HEK293 (cell line): ENCODE measurements at regions not wholly inside any gene's neighbourhood (a gene's known extent, or its start where the extent isn't known, plus 50 kb on each side); places are given as distances from the start of the nearest gene placed in this dataset.

ENCODE experiments used
- ZIC2 ChIP-seq: fragments of 450-650 bp; formaldehyde crosslinking; IDR thresholded peaks from 2 replicates; pipeline ENCODE4 v1.5.1; 2016; ENCODE audit warnings: missing biosample characterization, missing genetic modification characterization
- ZNF311 ChIP-seq: fragments of 450-650 bp; formaldehyde crosslinking; IDR thresholded peaks from 2 replicates; pipeline ENCODE4 v1.5.1; 2017; ENCODE audit warnings: missing biosample characterization, missing genetic modification characterization, borderline replicate concordance
- ZNF530 ChIP-seq: fragments of 450-650 bp; formaldehyde crosslinking; IDR thresholded peaks from 2 replicates; pipeline ENCODE4 v1.5.1; 2016; ENCODE audit warnings: low read depth, missing biosample characterization, missing genetic modification characterization
- ZNF549 ChIP-seq: fragments of 450-650 bp; IDR thresholded peaks from 2 replicates; pipeline ENCODE4 v1.5.1; 2018; ENCODE audit warnings: missing biosample characterization, missing genetic modification characterization, mild to moderate bottlenecking, inconsistent platforms, moderate library complexity
- ZNF571 ChIP-seq: fragments of 450-650 bp; formaldehyde crosslinking; IDR thresholded peaks from 2 replicates; pipeline ENCODE4 v1.5.0; 2017; ENCODE audit warnings: missing biosample characterization, missing genetic modification characterization
- ZNF670 ChIP-seq: fragments of 450-650 bp; formaldehyde crosslinking; IDR thresholded peaks from 2 replicates; pipeline ENCODE4 v1.5.1; 2016; ENCODE audit warnings: missing biosample characterization, missing genetic modification characterization, low read depth
- ZSCAN16 ChIP-seq: fragments of 450-650 bp; formaldehyde crosslinking; IDR thresholded peaks from 2 replicates; pipeline ENCODE4 v1.5.1; 2016; ENCODE audit warnings: missing biosample characterization, missing genetic modification characterization
- TF ChIP-seq, protein P1 (sequence below): fragments of 450-650 bp; formaldehyde crosslinking; IDR thresholded peaks from 2 replicates; pipeline ENCODE4 v1.5.1; 2016; ENCODE audit warnings: missing biosample characterization, missing genetic modification characterization
- TF ChIP-seq, protein P2 (sequence below): fragments of 450-650 bp; formaldehyde crosslinking; IDR thresholded peaks from 2 replicates; pipeline ENCODE4 v1.5.1; 2016; ENCODE audit warnings: missing biosample characterization, missing genetic modification characterization

- TF ChIP-seq ZSCAN16 (tag by site-specific recombination) (no peak), ZNF530 (tag by site-specific recombination) (no peak), ZNF549 (tag by site-specific recombination) (no peak), ZNF571 (tag by site-specific recombination) (no peak), ZNF311 (no peak), ZIC2 (tag by site-specific recombination) (no peak), ZNF670 (tag by site-specific recombination) (no peak)
- TF ChIP-seq, protein P1, sequence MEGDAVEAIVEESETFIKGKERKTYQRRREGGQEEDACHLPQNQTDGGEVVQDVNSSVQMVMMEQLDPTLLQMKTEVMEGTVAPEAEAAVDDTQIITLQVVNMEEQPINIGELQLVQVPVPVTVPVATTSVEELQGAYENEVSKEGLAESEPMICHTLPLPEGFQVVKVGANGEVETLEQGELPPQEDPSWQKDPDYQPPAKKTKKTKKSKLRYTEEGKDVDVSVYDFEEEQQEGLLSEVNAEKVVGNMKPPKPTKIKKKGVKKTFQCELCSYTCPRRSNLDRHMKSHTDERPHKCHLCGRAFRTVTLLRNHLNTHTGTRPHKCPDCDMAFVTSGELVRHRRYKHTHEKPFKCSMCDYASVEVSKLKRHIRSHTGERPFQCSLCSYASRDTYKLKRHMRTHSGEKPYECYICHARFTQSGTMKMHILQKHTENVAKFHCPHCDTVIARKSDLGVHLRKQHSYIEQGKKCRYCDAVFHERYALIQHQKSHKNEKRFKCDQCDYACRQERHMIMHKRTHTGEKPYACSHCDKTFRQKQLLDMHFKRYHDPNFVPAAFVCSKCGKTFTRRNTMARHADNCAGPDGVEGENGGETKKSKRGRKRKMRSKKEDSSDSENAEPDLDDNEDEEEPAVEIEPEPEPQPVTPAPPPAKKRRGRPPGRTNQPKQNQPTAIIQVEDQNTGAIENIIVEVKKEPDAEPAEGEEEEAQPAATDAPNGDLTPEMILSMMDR (tag by site-specific recombination): no peak
- TF ChIP-seq, protein P2, sequence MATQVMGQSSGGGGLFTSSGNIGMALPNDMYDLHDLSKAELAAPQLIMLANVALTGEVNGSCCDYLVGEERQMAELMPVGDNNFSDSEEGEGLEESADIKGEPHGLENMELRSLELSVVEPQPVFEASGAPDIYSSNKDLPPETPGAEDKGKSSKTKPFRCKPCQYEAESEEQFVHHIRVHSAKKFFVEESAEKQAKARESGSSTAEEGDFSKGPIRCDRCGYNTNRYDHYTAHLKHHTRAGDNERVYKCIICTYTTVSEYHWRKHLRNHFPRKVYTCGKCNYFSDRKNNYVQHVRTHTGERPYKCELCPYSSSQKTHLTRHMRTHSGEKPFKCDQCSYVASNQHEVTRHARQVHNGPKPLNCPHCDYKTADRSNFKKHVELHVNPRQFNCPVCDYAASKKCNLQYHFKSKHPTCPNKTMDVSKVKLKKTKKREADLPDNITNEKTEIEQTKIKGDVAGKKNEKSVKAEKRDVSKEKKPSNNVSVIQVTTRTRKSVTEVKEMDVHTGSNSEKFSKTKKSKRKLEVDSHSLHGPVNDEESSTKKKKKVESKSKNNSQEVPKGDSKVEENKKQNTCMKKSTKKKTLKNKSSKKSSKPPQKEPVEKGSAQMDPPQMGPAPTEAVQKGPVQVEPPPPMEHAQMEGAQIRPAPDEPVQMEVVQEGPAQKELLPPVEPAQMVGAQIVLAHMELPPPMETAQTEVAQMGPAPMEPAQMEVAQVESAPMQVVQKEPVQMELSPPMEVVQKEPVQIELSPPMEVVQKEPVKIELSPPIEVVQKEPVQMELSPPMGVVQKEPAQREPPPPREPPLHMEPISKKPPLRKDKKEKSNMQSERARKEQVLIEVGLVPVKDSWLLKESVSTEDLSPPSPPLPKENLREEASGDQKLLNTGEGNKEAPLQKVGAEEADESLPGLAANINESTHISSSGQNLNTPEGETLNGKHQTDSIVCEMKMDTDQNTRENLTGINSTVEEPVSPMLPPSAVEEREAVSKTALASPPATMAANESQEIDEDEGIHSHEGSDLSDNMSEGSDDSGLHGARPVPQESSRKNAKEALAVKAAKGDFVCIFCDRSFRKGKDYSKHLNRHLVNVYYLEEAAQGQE (tag by site-specific recombination): no peak
Observed at GRCh38 chr13:38440666-38441065, 91.0 kb downstream of the UFM1 start.
